Liver (tissue), 3 donors: ENCODE measurements at regions not wholly inside any gene's neighbourhood (a gene's known extent, or its start where the extent isn't known, plus 50 kb on each side); places are given as distances from the start of the nearest gene placed in this dataset.

Experiments
- ATF3 ChIP-seq: IDR thresholded peaks from 2 replicates; pipeline ENCODE4 v1.6.1; 2016; ENCODE audit warnings: antibody characterized with exemption
- CTCF ChIP-seq: fragments of 150-350 bp; IDR thresholded peaks from 2 replicates; pipeline ENCODE4 v1.5.1; 2017; ENCODE audit warnings: improper control_type of control experiment, low read depth, low read length; ENCODE audit not compliant: missing input control
- GABPA ChIP-seq, 2 donors: IDR thresholded peaks in 1 of 2; conservative IDR thresholded peaks in 1 of 2; 2 replicates each; pipeline ENCODE4 v1.6.1; 2016; ENCODE audit warnings: antibody characterized with exemption in 2 of 2, mild to moderate bottlenecking in 1 of 2, moderate library complexity in 1 of 2
- MAX ChIP-seq: IDR thresholded peaks from 2 replicates; pipeline ENCODE4 v1.6.1; 2016; ENCODE audit warnings: antibody characterized with exemption
- RAD21 ChIP-seq, 2 donors: IDR thresholded peaks; 2 replicates each; pipeline ENCODE4 v1.6.1; 2016; ENCODE audit warnings: antibody characterized with exemption in 2 of 2, mild to moderate bottlenecking in 2 of 2
- REST ChIP-seq: IDR thresholded peaks from 2 replicates; pipeline ENCODE4 v1.6.1; 2016; ENCODE audit warnings: antibody characterized with exemption, mild to moderate bottlenecking
- SP1 ChIP-seq: IDR thresholded peaks from 2 replicates; pipeline ENCODE4 v1.6.1; 2018; ENCODE audit warnings: antibody characterized with exemption, mild to moderate bottlenecking
- ZBTB33 ChIP-seq: IDR thresholded peaks from 2 replicates; pipeline ENCODE4 v1.6.1; 2016; ENCODE audit warnings: antibody characterized with exemption
- donor health status: healthy.
- donor health status: healthy.

- TF ChIP-seq CTCF (no peak), MAX (no peak), RAD21 (IDR thresholded peaks at IDR 0.05) (no peak), ZBTB33 (no peak), SP1 (no peak), ATF3 (no peak), REST (no peak), GABPA (IDR thresholded peaks at IDR 0.05 in 1 of 2, conservative IDR thresholded peaks at IDR 0.05 in 1 of 2) (no peak)
These were observed 473.5 kb downstream of the MIAT start for GRCh38 chr22:27130906-27131305.
